NB4 (cell line): ENCODE measurements at regions not wholly inside any gene's neighbourhood (a gene's known extent, or its start where the extent isn't known, plus 50 kb on each side); places are given as distances from the start of the nearest gene placed in this dataset.

ENCODE experiments used
- DNase-seq: peaks from one replicate; pipeline ENCODE4 v3.0.0; 2010; ENCODE audit warnings: low read depth
- H3K4me3 ChIP-seq: one replicate; pipeline ENCODE4 v1.5.1; 2011; ENCODE audit warnings: mild to moderate bottlenecking, low read depth, low read length, moderate library complexity
- MYC ChIP-seq: IDR thresholded peaks from 2 replicates; pipeline ENCODE4 v1.6.1; 2011; ENCODE audit warnings: low read depth, low read length
- POLR2A ChIP-seq: IDR thresholded peaks from 2 replicates; pipeline ENCODE4 v1.6.1; 2011; ENCODE audit warnings: mild to moderate bottlenecking; ENCODE audit not compliant: insufficient read length; ENCODE audit errors: extremely low read depth
- TF ChIP-seq, protein P1 (sequence below): IDR thresholded peaks from 2 replicates; pipeline ENCODE4 v1.6.1; 2011; ENCODE audit warnings: low read depth, low read length
- TF ChIP-seq, protein P2 (sequence below): IDR thresholded peaks from one replicate; pipeline ENCODE4 v1.5.1; 2012; ENCODE audit warnings: low read depth, low read length

DNA sequence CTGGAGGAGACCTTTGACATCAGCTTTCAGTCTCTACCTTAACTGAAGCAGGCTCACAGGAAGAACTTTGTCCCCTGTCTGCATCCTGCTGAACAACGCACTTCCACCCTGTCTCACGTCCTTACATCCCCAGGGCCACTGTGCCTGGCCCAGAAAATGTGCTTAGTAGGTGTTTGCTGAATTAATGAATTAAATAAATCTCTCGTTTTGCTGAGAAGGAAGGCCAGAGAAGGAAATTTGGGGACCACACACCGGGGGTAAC, 54.3 kb upstream of the CREB3L1 start:
- no peak for TF ChIP-seq MYC
- no peak for TF ChIP-seq POLR2A
- TF ChIP-seq, protein P1, sequence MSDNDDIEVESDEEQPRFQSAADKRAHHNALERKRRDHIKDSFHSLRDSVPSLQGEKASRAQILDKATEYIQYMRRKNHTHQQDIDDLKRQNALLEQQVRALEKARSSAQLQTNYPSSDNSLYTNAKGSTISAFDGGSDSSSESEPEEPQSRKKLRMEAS = no peak
- TF ChIP-seq, protein P2, sequence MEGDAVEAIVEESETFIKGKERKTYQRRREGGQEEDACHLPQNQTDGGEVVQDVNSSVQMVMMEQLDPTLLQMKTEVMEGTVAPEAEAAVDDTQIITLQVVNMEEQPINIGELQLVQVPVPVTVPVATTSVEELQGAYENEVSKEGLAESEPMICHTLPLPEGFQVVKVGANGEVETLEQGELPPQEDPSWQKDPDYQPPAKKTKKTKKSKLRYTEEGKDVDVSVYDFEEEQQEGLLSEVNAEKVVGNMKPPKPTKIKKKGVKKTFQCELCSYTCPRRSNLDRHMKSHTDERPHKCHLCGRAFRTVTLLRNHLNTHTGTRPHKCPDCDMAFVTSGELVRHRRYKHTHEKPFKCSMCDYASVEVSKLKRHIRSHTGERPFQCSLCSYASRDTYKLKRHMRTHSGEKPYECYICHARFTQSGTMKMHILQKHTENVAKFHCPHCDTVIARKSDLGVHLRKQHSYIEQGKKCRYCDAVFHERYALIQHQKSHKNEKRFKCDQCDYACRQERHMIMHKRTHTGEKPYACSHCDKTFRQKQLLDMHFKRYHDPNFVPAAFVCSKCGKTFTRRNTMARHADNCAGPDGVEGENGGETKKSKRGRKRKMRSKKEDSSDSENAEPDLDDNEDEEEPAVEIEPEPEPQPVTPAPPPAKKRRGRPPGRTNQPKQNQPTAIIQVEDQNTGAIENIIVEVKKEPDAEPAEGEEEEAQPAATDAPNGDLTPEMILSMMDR = no peak
- no peak for DNase-seq

DNA sequence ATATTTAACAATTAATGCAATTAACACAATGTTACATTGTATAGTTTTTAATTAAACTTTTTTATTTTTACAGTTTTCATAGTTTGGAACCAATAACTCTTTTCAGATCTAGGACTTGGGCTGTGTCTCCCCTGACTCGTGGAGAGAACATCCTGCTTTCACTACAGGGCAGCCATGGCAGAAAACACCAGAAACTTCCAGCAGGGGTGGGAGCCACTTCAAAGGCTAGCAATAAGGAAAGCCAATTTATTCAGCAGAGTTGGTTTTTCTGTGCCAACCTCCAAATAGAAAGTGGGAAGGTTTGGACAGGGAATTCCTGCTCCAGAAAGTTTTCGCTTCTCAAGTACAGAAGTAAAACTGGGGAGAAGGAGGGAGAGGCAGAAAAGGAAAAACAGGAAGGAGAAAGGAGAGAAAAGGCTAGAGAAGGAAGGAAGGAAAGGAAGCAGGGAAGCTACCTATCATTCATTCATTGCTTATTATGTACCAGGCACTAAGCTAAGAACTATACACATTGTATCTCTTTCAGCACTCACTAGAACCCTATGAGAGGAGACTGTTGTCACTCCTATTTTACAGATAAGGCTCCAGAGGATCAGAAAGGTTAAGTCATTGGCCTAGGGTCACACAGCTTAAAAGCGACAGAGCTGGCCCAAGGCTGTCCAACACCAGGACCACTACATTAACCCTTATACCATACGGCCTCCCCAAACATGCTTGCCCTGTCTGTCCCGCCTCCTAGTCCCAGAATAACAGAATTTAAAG, 54.8 kb upstream of the CREB3L1 start:
- H3K4me3 ChIP-seq = no peak overlapping the region
- DNase-seq = peak; percentile 25
- TF ChIP-seq MYC (no peak), POLR2A (no peak)
- TF ChIP-seq, protein P1 = no peak
- TF ChIP-seq, protein P2 = no peak

More for the DNA sequence above, 54.3 kb upstream of the CREB3L1 start:
- no peak overlapping the region for H3K4me3 ChIP-seq

DNA sequence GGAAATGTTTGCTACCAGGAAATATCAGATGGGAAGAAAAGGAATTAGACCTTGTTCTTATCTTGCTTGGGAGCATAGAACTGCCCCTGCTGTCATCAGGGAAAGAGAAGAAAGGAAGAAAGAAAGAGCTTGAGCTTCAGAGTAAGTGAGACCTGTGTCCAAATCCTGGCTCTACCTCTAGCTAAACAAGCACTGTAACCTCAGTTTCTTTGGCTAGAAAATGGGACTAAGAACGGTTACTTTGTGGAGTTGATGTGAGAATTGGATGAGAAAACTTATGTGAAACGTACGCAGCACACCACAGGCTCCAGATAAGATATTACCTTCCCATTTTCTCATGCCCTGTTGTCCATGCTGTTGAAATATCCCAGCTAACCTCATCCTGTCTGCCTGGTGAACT, 57.1 kb upstream of the CREB3L1 start:
- TF ChIP-seq, protein P2 = no peak
- TF ChIP-seq, protein P1 = no peak
- no peak for TF ChIP-seq MYC
- TF ChIP-seq POLR2A = no peak
- H3K4me3 ChIP-seq = no peak overlapping the region
- DNase-seq = no peak

DNA sequence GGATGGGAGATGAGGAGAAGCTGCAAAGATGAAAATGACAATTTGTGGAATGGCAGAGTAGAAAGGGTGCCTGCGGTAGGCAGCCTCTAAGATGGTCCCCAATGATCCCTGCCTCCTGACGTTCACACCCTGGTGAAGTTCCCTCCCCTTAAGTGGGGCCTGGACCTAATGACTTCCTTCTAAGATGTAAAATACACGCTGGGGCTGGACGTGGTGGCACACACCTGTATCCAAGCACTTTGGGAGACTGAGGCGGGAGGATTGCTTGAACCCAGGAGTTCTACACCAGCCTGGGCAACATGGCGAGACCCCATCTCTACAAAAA, 60.7 kb upstream of the CREB3L1 start:
- H3K4me3 ChIP-seq = no peak overlapping the region
- TF ChIP-seq MYC (no peak), POLR2A (no peak)
- TF ChIP-seq, protein P1 = no peak
- TF ChIP-seq, protein P2 = no peak
- no peak for DNase-seq

DNA sequence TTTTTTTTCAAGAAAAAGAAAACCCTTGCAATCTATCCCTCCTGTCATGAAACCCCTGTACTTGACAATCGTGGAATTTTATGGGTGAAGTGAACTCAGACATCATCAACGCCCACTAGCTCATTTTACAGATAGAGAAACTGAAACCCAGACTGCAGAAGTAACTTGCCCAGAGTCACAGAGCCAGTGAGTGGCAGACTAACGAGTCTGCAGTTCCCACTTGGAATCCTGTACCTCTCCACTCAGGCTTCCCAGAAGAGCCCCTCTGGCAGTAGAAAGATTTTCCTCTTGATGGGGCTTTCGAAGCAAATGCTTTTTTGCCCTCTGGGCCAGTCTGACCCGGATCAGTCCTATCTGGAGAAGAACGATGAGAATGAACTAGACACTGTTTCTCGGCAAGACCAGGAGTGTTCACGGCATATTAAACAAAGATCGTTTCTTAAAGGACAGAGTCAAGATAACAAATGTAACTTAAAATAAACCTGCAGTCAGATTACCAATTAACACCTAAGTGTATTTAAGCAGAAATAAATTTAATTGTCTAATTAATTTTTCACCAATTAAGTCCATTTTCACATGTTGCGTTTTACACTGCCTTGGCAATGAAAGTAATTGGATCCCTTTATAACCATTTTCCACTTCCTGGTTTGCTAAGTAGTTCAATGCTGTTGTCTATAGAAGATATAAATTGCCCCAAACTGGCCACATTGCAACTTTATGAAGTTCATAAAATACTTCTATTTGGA, 61.3 kb upstream of the CREB3L1 start:
- H3K4me3 ChIP-seq = no peak overlapping the region
- no peak for DNase-seq
- TF ChIP-seq, protein P1 = no peak
- no peak for TF ChIP-seq MYC
- TF ChIP-seq, protein P2 = no peak
- TF ChIP-seq POLR2A = no peak
